ENCODE measurements at regions not wholly inside any gene's neighbourhood (a gene's known extent, or its start where the extent isn't known, plus 50 kb on each side); places are given as distances from the start of the nearest gene placed in this dataset.

GRCh38 chr12:87529413-87529812 lies 499.8 kb downstream of the C12orf50 start:
- no peak for ATAC-seq (ENCODE audit: low read depth)
- no peak for TF ChIP-seq CTCF (IDR thresholded peaks at IDR 0.05)
- ChIA-PET POLR2A (no interaction called here), CTCF (no interaction called here)
- Mint-ChIP-seq H3K27ac (no peak overlapping the region), H3K4me1 (no peaks in the 10 kb centered on the region), H3K9me3 (peaks cover 2% of the 10 kb centered on the region), H3K4me3 (no peak overlapping the region), H3K27me3 (no peaks in the 10 kb centered on the region), H3K36me3 (ENCODE audit: low read depth) (no peaks in the 10 kb centered on the region)
- intact Hi-C loops (cut with micrococcal nuclease) = no loop called here
- DNase-seq = no peak

- POLR2A ChIA-PET = no interaction called here
- Mint-ChIP-seq H3K4me1 (no peaks in the 10 kb centered on the region), H3K9me3 (peaks cover 2% of the 10 kb centered on the region), H3K36me3 (ENCODE audit: low read depth) (no peaks in the 10 kb centered on the region), H3K4me3 (no peak overlapping the region), H3K27ac (no peak overlapping the region), H3K27me3 (no peaks in the 10 kb centered on the region)
- no peak for DNase-seq
- no peak for ATAC-seq (ENCODE audit: low read depth)
- intact Hi-C loops (cut with micrococcal nuclease) = no loop called here
- CTCF ChIA-PET = no interaction called here
- TF ChIP-seq CTCF (IDR thresholded peaks at IDR 0.05) = no peak
Measured at GRCh38 chr12:87520968-87521367, 508.2 kb downstream of the C12orf50 start.

GRCh38 chr12:87518481-87518880 lies 510.7 kb downstream of the C12orf50 start:
- TF ChIP-seq CTCF (IDR thresholded peaks at IDR 0.05) = no peak
- DNase-seq = no peak
- Mint-ChIP-seq H3K9me3 (no peaks in the 10 kb centered on the region), H3K27ac (no peak overlapping the region), H3K4me3 (no peak overlapping the region), H3K36me3 (ENCODE audit: low read depth) (no peaks in the 10 kb centered on the region), H3K27me3 (no peaks in the 10 kb centered on the region), H3K4me1 (no peaks in the 10 kb centered on the region)
- no peak for ATAC-seq (ENCODE audit: low read depth)
- intact Hi-C loops (cut with micrococcal nuclease) = no loop called here
- CTCF ChIA-PET = no interaction called here
- POLR2A ChIA-PET = no interaction called here

- DNase-seq (no peak), ATAC-seq (ENCODE audit: low read depth) (no peak)
- CTCF ChIA-PET = no interaction called here
- H3K9me3 Mint-ChIP-seq = no peaks in the 10 kb centered on the region
- POLR2A ChIA-PET = no interaction called here
- TF ChIP-seq CTCF (IDR thresholded peaks at IDR 0.05) = no peak
- no peak overlapping the region for H3K27ac Mint-ChIP-seq
- no peaks in the 10 kb centered on the region for H3K27me3 Mint-ChIP-seq
- H3K4me3 Mint-ChIP-seq = no peak overlapping the region
- intact Hi-C loops (cut with micrococcal nuclease) = no loop called here
- H3K36me3 Mint-ChIP-seq (ENCODE audit: low read depth) = no peaks in the 10 kb centered on the region
- no peaks in the 10 kb centered on the region for H3K4me1 Mint-ChIP-seq
Measured at GRCh38 chr12:87518036-87518435, 511.2 kb downstream of the C12orf50 start.

GRCh38 chr12:87513536-87514280 lies 515.5 kb downstream of the C12orf50 start:
- TF ChIP-seq CTCF (IDR thresholded peaks at IDR 0.05) = no peak
- POLR2A ChIA-PET = no interaction called here
- H3K27me3 Mint-ChIP-seq = no peaks in the 10 kb centered on the region

More at GRCh38 chr12:87513536-87514280, 515.5 kb downstream of the C12orf50 start:
- H3K36me3 Mint-ChIP-seq (ENCODE audit: low read depth) = no peaks in the 10 kb centered on the region
- no peaks in the 10 kb centered on the region for H3K9me3 Mint-ChIP-seq
- H3K4me3 Mint-ChIP-seq = no peak overlapping the region
- intact Hi-C loops (cut with micrococcal nuclease) = no loop called here
- DNase-seq (no peak), ATAC-seq (ENCODE audit: low read depth) (no peak)
- CTCF ChIA-PET = no interaction called here
- H3K27ac Mint-ChIP-seq = no peak overlapping the region
- no peaks in the 10 kb centered on the region for H3K4me1 Mint-ChIP-seq
